ENCODE measurements at regions not wholly inside any gene's neighbourhood (a gene's known extent, or its start where the extent isn't known, plus 50 kb on each side); places are given as distances from the start of the nearest gene placed in this dataset.

DNA sequence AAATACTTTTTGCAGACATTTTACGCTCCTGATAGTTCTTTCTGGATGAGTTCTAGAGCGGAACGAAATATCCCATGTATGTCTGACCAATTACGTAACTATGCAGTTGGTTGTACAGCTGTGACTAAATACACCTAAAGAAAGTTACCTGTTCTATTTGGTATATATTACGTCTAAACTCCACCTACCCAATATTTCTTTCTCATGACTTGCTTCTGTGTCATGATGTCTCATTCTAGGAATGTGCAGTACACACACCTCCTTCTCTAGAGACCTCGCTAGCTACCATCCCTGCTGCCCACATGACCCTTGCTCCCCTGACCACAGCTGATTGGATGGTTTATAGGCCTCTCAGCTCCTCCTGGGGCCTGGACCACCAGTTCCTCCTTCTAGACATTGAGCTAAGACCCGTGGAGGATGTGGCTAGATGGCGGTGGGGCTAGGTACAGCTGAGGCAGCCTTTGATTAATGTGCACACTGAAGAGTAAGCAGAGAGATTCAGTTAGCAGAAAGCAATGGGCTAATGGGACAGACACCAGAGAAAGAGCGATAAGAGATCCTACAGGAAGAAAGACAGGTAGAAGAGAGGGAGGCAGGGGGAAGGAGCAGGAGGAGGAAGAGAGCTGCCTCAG, 422.1 kb downstream of the COG6 start:
- ChIA-PET CTCF (interaction anchor here (2.1 kb wide), 1 partner anchor 9 kb away, joined by 15 read pairs; no protein-coding TSS in a partner anchor), POLR2A (no interaction called here)
- Histone ChIP-seq H3K27ac (ENCODE audit: extremely low read depth, low read depth, low read length) (no peak overlapping the region), H3K4me3 (ENCODE audit: low read depth, low read length) (no peak overlapping the region), H3K36me3 (ENCODE audit: control insufficient read depth in 2 of 2, insufficient read depth in 1 of 2, low read length in 2 of 2) (no peaks in the 10 kb centered on the region), H3K4me1 (ENCODE audit: control insufficient read depth, insufficient read depth, low read length) (no peaks in the 10 kb centered on the region), H3K9me3 (ENCODE audit: control insufficient read depth, insufficient read depth, low read depth, low read length) (no peaks in the 10 kb centered on the region)
- no peak for TF ChIP-seq ZNF548 (tag by site-specific recombination; IDR thresholded peaks at IDR 0.05)
- TF ChIP-seq, protein P1, sequence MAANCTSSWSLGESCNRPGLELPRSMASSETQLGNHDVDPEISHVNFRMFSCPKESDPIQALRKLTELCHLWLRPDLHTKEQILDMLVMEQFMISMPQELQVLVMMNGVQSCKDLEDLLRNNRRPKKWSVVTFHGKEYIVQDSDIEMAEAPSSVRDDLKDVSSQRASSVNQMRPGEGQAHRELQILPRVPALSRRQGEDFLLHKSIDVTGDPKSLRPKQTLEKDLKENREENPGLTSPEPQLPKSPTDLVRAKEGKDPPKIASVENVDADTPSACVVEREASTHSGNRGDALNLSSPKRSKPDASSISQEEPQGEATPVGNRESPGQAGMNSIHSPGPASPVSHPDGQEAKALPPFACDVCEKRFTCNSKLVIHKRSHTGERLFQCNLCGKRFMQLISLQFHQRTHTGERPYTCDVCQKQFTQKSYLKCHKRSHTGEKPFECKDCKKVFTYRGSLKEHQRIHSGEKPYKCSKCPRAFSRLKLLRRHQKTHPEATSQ (tag by site-specific recombination; IDR thresholded peaks at IDR 0.05) = no peak
- TF ChIP-seq ZFP37 (tag by site-specific recombination; IDR thresholded peaks at IDR 0.05) = no peak
- no peak for TF ChIP-seq GLI2 (tag by site-specific recombination; IDR thresholded peaks at IDR 0.05; ENCODE audit: borderline replicate concordance, low read depth)
- no peak for TF ChIP-seq BCL11A (tag by site-specific recombination; IDR thresholded peaks at IDR 0.05; ENCODE audit: low read depth)
- TF ChIP-seq ZNF121 (tag by site-specific recombination; IDR thresholded peaks at IDR 0.05) = no peak
- TF ChIP-seq ZNF514 (tag by site-specific recombination; IDR thresholded peaks at IDR 0.05) = no peak
- no peak for TF ChIP-seq ZFHX2 (tag by site-specific recombination; conservative IDR thresholded peaks at IDR 0.05)
- TF ChIP-seq, protein P2, sequence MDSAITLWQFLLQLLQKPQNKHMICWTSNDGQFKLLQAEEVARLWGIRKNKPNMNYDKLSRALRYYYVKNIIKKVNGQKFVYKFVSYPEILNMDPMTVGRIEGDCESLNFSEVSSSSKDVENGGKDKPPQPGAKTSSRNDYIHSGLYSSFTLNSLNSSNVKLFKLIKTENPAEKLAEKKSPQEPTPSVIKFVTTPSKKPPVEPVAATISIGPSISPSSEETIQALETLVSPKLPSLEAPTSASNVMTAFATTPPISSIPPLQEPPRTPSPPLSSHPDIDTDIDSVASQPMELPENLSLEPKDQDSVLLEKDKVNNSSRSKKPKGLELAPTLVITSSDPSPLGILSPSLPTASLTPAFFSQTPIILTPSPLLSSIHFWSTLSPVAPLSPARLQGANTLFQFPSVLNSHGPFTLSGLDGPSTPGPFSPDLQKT (IDR thresholded peaks at IDR 0.05; ENCODE audit: borderline replicate concordance, low read depth, low read length) = no peak
- TF ChIP-seq ZNF596 (tag by site-specific recombination; IDR thresholded peaks at IDR 0.05) = no peak

DNA sequence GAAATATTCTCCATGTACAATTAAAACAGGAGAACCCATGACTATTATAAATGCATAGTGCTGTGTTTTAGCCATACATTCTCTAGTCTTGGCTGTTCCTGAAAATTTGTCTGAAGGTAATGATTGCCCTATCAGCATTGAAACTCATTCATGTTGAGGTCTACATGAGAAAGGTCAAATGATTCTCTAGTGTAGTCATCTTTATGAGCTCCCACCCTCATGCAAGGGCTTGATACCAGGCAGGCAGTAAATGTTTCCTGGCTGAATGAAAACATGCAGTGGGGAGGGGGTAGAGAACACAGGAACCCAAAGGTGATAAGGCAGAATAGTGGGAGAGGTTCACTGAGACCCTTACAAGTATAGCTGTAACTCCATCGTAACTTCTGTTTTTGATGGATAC, 424.3 kb downstream of the COG6 start:
- TF ChIP-seq ZNF391 (tag by site-specific recombination; IDR thresholded peaks at IDR 0.05; ENCODE audit: borderline replicate concordance, low read depth) (no peak), ZBTB20 (tag by site-specific recombination; IDR thresholded peaks at IDR 0.05) (no peak), ZNF24 (tag by site-specific recombination; IDR thresholded peaks at IDR 0.05) (no peak), KLF1 (tag by site-specific recombination; IDR thresholded peaks at IDR 0.05) (no peak), ZBTB17 (tag by site-specific recombination; IDR thresholded peaks at IDR 0.05) (no peak), RBAK (tag by site-specific recombination; IDR thresholded peaks at IDR 0.05) (no peak), ZNF121 (tag by site-specific recombination; IDR thresholded peaks at IDR 0.05) (no peak), ZSCAN16 (tag by site-specific recombination; IDR thresholded peaks at IDR 0.05) (no peak), KLF16 (tag by site-specific recombination; IDR thresholded peaks at IDR 0.05) (no peak)
- TF ChIP-seq, protein P3, sequence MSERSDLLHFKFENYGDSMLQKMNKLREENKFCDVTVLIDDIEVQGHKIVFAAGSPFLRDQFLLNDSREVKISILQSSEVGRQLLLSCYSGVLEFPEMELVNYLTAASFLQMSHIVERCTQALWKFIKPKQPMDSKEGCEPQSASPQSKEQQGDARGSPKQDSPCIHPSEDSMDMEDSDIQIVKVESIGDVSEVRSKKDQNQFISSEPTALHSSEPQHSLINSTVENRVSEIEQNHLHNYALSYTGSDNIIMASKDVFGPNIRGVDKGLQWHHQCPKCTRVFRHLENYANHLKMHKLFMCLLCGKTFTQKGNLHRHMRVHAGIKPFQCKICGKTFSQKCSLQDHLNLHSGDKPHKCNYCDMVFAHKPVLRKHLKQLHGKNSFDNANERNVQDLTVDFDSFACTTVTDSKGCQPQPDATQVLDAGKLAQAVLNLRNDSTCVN (tag by site-specific recombination; optimal IDR thresholded peaks at IDR 0.05) = no peak
- TF ChIP-seq, protein P4, sequence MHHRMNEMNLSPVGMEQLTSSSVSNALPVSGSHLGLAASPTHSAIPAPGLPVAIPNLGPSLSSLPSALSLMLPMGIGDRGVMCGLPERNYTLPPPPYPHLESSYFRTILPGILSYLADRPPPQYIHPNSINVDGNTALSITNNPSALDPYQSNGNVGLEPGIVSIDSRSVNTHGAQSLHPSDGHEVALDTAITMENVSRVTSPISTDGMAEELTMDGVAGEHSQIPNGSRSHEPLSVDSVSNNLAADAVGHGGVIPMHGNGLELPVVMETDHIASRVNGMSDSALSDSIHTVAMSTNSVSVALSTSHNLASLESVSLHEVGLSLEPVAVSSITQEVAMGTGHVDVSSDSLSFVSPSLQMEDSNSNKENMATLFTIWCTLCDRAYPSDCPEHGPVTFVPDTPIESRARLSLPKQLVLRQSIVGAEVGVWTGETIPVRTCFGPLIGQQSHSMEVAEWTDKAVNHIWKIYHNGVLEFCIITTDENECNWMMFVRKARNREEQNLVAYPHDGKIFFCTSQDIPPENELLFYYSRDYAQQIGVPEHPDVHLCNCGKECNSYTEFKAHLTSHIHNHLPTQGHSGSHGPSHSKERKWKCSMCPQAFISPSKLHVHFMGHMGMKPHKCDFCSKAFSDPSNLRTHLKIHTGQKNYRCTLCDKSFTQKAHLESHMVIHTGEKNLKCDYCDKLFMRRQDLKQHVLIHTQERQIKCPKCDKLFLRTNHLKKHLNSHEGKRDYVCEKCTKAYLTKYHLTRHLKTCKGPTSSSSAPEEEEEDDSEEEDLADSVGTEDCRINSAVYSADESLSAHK (tag by site-specific recombination; IDR thresholded peaks at IDR 0.05) = no peak
- TF ChIP-seq, protein P5, sequence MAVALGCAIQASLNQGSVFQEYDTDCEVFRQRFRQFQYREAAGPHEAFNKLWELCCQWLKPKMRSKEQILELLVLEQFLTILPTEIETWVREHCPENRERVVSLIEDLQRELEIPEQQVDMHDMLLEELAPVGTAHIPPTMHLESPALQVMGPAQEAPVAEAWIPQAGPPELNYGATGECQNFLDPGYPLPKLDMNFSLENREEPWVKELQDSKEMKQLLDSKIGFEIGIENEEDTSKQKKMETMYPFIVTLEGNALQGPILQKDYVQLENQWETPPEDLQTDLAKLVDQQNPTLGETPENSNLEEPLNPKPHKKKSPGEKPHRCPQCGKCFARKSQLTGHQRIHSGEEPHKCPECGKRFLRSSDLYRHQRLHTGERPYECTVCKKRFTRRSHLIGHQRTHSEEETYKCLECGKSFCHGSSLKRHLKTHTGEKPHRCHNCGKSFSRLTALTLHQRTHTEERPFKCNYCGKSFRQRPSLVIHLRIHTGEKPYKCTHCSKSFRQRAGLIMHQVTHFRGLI (tag by site-specific recombination; IDR thresholded peaks at IDR 0.05) = no peak
- no peak overlapping the region for H3K4me3 ChIP-seq (ENCODE audit: low read depth, low read length)
- no peaks in the 10 kb centered on the region for H3K9me3 ChIP-seq (ENCODE audit: control insufficient read depth, insufficient read depth, low read depth, low read length)
- ChIA-PET CTCF (interaction anchor here (0.8 kb wide), 1 partner anchor 34 kb away, joined by 4 read pairs; no protein-coding TSS in a partner anchor), POLR2A (no interaction called here)
- no peak overlapping the region for H3K27ac ChIP-seq (ENCODE audit: extremely low read depth, low read depth, low read length)
- H3K36me3 ChIP-seq (ENCODE audit: control insufficient read depth in 2 of 2, insufficient read depth in 1 of 2, low read length in 2 of 2) = no peaks in the 10 kb centered on the region
- no peaks in the 10 kb centered on the region for H3K4me1 ChIP-seq (ENCODE audit: control insufficient read depth, insufficient read depth, low read length)
